Muscle layer of colon (tissue), 2 donors: ENCODE measurements at regions not wholly inside any gene's neighbourhood (a gene's known extent, or its start where the extent isn't known, plus 50 kb on each side); places are given as distances from the start of the nearest gene placed in this dataset.
"Not testable (repeated sequence)": the region's sequence is repeated elsewhere in the genome, so short reads cannot be mapped to it uniquely, and the experiment has no call there.

Source experiments
- H3K27ac ChIP-seq: one replicate; pipeline ENCODE4 v1.7.0; 2013; ENCODE audit warnings: low read depth, mild to moderate bottlenecking, low read length, moderate library complexity
- H3K27me3 ChIP-seq, 2 donors: one replicate each; pipeline ENCODE4 v1.7.0; 2013; ENCODE audit warnings: low read length in 2 of 2, mild to moderate bottlenecking in 2 of 2; ENCODE audit not compliant: insufficient read depth in 2 of 2, control insufficient read depth in 1 of 2
- H3K36me3 ChIP-seq: one replicate; pipeline ENCODE4 v1.7.0; 2013; ENCODE audit warnings: mild to moderate bottlenecking, low read length; ENCODE audit not compliant: insufficient read depth
- H3K4me1 ChIP-seq: one replicate; pipeline ENCODE4 v1.7.0; 2013; ENCODE audit warnings: mild to moderate bottlenecking, low read length; ENCODE audit not compliant: insufficient read depth
- H3K4me3 ChIP-seq, 2 donors: one replicate each; pipeline ENCODE4 v1.7.0; 2013; ENCODE audit warnings: low read length in 2 of 2, low read depth in 1 of 2, mild to moderate bottlenecking in 1 of 2, moderate library complexity in 1 of 2
- H3K9ac ChIP-seq: one replicate; pipeline ENCODE4 v1.7.0; 2013; ENCODE audit warnings: low read length
- H3K9me3 ChIP-seq: one replicate; pipeline ENCODE4 v1.7.0; 2013; ENCODE audit warnings: mild to moderate bottlenecking, low read length
- donor health status: abdominal sarcoma.
- donor health status: Adenocarcinoma of cecum.

DNA sequence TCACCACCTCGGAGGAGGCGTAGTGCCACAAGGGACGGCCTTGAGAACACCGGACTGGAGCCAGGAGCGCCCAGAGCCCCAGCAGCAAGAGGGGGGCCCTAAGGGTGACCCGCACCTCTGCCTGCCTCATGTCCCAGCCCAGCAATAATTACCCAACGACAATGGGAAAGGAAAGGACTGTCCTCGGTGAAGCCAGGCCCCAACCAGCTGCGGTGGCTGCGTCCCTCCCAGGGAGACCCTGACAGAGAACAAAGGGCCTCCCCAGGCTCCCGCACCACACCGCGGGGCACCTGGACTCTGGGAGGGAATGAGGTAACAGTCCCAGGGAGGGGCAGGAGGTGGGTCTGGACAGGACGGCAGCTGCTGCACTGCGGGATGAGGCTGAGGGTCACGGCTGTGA lies 493.4 kb downstream of the GOLGA6L6 start:
- not testable (repeated sequence) for H3K9me3 ChIP-seq, H3K36me3 ChIP-seq

GRCh38 chr15:20045165-20045564 lies 496.4 kb downstream of the GOLGA6L6 start:
- H3K27ac ChIP-seq, H3K36me3 ChIP-seq, H3K9me3 ChIP-seq, H3K27me3 ChIP-seq, H3K4me3 ChIP-seq, H3K9ac ChIP-seq, H3K4me1 ChIP-seq: not testable (repeated sequence)

More for the DNA sequence above, 493.4 kb downstream of the GOLGA6L6 start:
- H3K4me3 ChIP-seq, H3K27ac ChIP-seq, H3K4me1 ChIP-seq, H3K27me3 ChIP-seq, H3K9ac ChIP-seq: not testable (repeated sequence)

DNA sequence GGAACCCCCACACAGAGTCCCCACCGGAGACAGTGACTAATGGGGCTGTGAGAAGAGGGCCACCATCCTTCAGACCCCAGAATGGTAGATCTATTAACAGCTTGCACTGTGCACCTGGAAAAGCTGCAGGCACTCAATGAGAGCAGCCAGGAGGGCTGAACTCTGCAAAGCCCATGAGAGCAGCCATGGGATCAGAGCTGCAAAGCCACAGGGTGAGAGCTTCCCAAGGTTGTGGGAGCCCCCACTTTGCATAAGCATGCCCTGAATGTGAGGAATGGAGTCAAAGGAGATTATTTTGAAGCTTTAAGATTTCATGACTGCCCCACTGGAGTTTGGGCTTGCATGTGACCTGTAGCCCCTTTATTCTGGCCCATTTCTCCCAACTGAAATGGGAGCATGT lies 500.9 kb downstream of the GOLGA6L6 start:
- H3K36me3 ChIP-seq, H3K27ac ChIP-seq, H3K4me3 ChIP-seq, H3K27me3 ChIP-seq, H3K9me3 ChIP-seq, H3K9ac ChIP-seq, H3K4me1 ChIP-seq: not testable (repeated sequence)

DNA sequence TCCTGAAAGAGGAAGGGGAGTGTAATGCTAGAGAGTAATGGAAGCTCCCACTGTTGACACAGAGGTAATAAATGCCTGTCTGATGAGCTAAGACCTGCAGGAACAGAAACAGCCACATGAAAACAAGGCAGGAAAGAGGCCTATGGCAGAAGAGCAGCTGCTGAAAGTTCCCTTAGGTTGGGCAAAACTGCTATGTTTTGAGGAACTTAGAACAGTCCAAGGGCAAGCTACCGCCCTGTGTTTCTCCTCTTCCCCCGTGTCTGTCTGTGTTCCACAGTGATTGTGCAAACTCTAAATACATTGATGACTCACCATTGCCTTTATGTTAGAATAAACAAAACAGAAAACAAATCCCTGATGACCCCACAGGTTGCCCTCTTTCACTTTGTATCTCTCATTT lies 516.6 kb downstream of the GOLGA6L6 start:
- H3K9ac ChIP-seq, H3K4me1 ChIP-seq, H3K36me3 ChIP-seq, H3K27me3 ChIP-seq, H3K27ac ChIP-seq, H3K9me3 ChIP-seq, H3K4me3 ChIP-seq: not testable (repeated sequence)

DNA sequence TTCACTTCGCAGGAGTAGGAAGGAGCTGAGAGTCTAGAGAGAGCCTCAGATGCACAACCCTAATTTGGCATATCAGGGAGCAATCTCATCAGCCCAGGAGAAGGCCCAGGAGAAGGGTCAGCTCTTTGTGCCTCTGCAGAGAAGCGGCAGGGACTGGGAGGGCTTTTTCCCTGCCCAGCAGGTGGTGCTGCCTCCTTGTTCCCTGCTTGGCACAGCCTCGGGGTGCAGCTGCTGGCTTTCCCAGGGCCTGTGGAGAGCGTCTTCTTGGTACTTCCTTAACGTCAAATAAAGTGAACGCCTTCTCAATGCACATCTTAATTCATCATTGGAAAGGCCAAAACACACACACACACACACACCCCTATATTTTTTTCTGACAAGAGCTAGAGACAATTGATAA lies 519.3 kb downstream of the GOLGA6L6 start:
- not testable (repeated sequence) for H3K9me3 ChIP-seq, H3K36me3 ChIP-seq, H3K4me3 ChIP-seq, H3K27me3 ChIP-seq, H3K27ac ChIP-seq, H3K4me1 ChIP-seq, H3K9ac ChIP-seq

DNA sequence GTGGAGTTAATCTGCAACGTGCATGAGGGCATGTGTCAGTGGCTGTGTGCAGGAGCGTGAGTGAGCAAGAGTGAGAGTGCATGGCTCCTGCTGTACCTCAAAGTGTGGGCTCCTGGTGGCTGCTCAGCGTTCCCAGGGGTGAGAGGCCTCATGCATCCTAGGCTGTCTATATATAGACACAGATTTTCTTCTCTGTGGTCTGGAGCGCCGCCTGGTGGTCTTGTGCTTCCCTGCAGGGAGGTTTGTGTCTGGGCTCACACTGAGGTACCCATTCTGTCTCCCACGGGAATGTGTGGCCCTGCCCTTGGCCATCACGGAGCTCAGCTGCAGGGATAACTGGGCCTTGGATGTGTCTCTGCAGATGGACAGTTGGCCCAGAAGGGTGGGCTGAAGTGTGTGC lies 520.2 kb downstream of the GOLGA6L6 start:
- not testable (repeated sequence) for H3K9ac ChIP-seq, H3K4me3 ChIP-seq, H3K27ac ChIP-seq, H3K36me3 ChIP-seq, H3K9me3 ChIP-seq, H3K4me1 ChIP-seq, H3K27me3 ChIP-seq

- H3K27ac ChIP-seq, H3K4me3 ChIP-seq, H3K9me3 ChIP-seq, H3K4me1 ChIP-seq, H3K9ac ChIP-seq, H3K27me3 ChIP-seq, H3K36me3 ChIP-seq: not testable (repeated sequence)
Observed at GRCh38 chr15:20020588-20020987, 521.0 kb downstream of the GOLGA6L6 start.

GRCh38 chr15:20019758-20020157 lies 521.8 kb downstream of the GOLGA6L6 start:
- not testable (repeated sequence) for H3K4me3 ChIP-seq, H3K27me3 ChIP-seq, H3K9ac ChIP-seq, H3K27ac ChIP-seq, H3K9me3 ChIP-seq, H3K4me1 ChIP-seq, H3K36me3 ChIP-seq

GRCh38 chr15:20017581-20017980 lies 524.0 kb downstream of the GOLGA6L6 start:
- not testable (repeated sequence) for H3K9ac ChIP-seq, H3K4me1 ChIP-seq, H3K27me3 ChIP-seq, H3K27ac ChIP-seq, H3K36me3 ChIP-seq, H3K9me3 ChIP-seq, H3K4me3 ChIP-seq

DNA sequence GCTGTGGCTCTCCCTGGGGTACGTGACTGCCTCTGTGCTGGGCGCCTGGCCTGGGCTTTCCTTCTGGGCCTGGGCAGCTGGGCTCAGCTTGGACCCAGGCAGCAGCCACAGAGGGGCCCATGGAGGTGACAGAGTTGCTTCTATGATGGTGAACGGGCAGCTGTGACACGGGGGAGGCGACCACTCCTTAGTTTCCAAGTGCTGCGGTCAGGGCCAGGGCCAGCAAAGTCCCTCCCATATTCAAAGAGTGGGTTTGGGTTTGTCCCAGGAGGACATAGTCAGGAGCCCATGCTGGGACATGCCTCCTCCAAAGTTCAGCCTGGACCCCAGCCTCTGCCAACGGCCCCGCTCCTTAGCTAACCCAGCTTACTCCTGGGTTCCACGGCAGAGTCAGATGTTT lies 524.7 kb downstream of the GOLGA6L6 start:
- not testable (repeated sequence) for H3K9ac ChIP-seq, H3K4me1 ChIP-seq, H3K27ac ChIP-seq, H3K9me3 ChIP-seq, H3K4me3 ChIP-seq, H3K27me3 ChIP-seq, H3K36me3 ChIP-seq

- H3K4me1 ChIP-seq, H3K27me3 ChIP-seq, H3K9me3 ChIP-seq, H3K9ac ChIP-seq, H3K27ac ChIP-seq, H3K4me3 ChIP-seq, H3K36me3 ChIP-seq: not testable (repeated sequence)
Observed at GRCh38 chr15:20012837-20013236, 528.8 kb downstream of the GOLGA6L6 start.

- not testable (repeated sequence) for H3K4me3 ChIP-seq, H3K27me3 ChIP-seq, H3K36me3 ChIP-seq
Observed at GRCh38 chr15:20010759-20011158, 530.8 kb downstream of the GOLGA6L6 start.

GRCh38 chr15:20009619-20010018 lies 532.0 kb downstream of the GOLGA6L6 start:
- H3K4me1 ChIP-seq, H3K9me3 ChIP-seq, H3K27me3 ChIP-seq, H3K36me3 ChIP-seq, H3K4me3 ChIP-seq, H3K27ac ChIP-seq, H3K9ac ChIP-seq: not testable (repeated sequence)

More at GRCh38 chr15:20010759-20011158, 530.8 kb downstream of the GOLGA6L6 start:
- H3K4me1 ChIP-seq, H3K27ac ChIP-seq, H3K9ac ChIP-seq, H3K9me3 ChIP-seq: not testable (repeated sequence)
